SK-N-SH (cell line): ENCODE measurements at regions not wholly inside any gene's neighbourhood (a gene's known extent, or its start where the extent isn't known, plus 50 kb on each side); places are given as distances from the start of the nearest gene placed in this dataset.

ENCODE experiments used
- MEF2A ChIP-seq: IDR thresholded peaks from 2 replicates; pipeline ENCODE4 v1.4.0; 2012; ENCODE audit warnings: low read depth, borderline replicate concordance
- POLR2AphosphoS5 ChIP-seq: IDR thresholded peaks from 2 replicates; pipeline ENCODE4 v1.6.1; 2012; ENCODE audit warnings: low read depth, low read length
- TF ChIP-seq, protein P1 (sequence below): fragments of 200-600 bp; sonication (generic); IDR thresholded peaks from 2 replicates; pipeline ENCODE4 v1.6.1; 2017; ENCODE audit warnings: antibody characterized with exemption, mild to moderate bottlenecking, moderate library complexity
- TF ChIP-seq, protein P2 (sequence below): IDR thresholded peaks from 2 replicates; pipeline ENCODE4 v1.6.1; 2012; ENCODE audit warnings: mild to moderate bottlenecking, low read depth, low read length, moderate library complexity

DNA sequence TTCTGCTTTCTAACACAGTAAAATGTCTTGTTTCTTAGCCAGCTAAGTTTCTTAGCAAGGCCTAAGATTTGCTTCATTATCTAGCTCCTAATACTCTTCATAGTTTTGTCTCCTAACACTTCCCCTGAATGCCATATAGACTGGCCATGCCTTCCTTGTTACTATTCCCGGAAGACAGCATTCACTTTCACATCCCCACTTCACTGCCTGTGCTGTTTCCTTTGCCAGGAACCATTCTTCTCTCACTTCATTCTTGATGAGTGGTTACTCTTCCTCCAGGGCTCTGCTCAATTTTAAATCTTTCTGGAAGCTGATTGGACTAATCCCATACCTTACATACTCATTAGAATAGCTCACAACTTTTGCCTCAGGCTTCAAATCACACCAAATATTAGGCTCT lies 1510.2 kb upstream of the DDX18 start:
- TF ChIP-seq, protein P1, sequence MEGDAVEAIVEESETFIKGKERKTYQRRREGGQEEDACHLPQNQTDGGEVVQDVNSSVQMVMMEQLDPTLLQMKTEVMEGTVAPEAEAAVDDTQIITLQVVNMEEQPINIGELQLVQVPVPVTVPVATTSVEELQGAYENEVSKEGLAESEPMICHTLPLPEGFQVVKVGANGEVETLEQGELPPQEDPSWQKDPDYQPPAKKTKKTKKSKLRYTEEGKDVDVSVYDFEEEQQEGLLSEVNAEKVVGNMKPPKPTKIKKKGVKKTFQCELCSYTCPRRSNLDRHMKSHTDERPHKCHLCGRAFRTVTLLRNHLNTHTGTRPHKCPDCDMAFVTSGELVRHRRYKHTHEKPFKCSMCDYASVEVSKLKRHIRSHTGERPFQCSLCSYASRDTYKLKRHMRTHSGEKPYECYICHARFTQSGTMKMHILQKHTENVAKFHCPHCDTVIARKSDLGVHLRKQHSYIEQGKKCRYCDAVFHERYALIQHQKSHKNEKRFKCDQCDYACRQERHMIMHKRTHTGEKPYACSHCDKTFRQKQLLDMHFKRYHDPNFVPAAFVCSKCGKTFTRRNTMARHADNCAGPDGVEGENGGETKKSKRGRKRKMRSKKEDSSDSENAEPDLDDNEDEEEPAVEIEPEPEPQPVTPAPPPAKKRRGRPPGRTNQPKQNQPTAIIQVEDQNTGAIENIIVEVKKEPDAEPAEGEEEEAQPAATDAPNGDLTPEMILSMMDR, result no peak
- TF ChIP-seq MEF2A (no peak), POLR2AphosphoS5 (no peak)
- TF ChIP-seq, protein P2, sequence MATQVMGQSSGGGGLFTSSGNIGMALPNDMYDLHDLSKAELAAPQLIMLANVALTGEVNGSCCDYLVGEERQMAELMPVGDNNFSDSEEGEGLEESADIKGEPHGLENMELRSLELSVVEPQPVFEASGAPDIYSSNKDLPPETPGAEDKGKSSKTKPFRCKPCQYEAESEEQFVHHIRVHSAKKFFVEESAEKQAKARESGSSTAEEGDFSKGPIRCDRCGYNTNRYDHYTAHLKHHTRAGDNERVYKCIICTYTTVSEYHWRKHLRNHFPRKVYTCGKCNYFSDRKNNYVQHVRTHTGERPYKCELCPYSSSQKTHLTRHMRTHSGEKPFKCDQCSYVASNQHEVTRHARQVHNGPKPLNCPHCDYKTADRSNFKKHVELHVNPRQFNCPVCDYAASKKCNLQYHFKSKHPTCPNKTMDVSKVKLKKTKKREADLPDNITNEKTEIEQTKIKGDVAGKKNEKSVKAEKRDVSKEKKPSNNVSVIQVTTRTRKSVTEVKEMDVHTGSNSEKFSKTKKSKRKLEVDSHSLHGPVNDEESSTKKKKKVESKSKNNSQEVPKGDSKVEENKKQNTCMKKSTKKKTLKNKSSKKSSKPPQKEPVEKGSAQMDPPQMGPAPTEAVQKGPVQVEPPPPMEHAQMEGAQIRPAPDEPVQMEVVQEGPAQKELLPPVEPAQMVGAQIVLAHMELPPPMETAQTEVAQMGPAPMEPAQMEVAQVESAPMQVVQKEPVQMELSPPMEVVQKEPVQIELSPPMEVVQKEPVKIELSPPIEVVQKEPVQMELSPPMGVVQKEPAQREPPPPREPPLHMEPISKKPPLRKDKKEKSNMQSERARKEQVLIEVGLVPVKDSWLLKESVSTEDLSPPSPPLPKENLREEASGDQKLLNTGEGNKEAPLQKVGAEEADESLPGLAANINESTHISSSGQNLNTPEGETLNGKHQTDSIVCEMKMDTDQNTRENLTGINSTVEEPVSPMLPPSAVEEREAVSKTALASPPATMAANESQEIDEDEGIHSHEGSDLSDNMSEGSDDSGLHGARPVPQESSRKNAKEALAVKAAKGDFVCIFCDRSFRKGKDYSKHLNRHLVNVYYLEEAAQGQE, result no peak
